GM10248 (cell line): ENCODE measurements at regions not wholly inside any gene's neighbourhood (a gene's known extent, or its start where the extent isn't known, plus 50 kb on each side); places are given as distances from the start of the nearest gene placed in this dataset.

Experiments used
- CTCF ChIA-PET: fragments of 300-600 bp; sonication (Branson Sonifier 250); formaldehyde crosslinking; extraction: SDS; loops from one replicate; lab custom pipeline; 2021; ENCODE audit warnings: antibody characterized with exemption; lab: Yijun Ruan, JAX
- POLR2A ChIA-PET: fragments of 350-650 bp; sonication (Branson Sonifier 250); formaldehyde crosslinking; extraction: SDS; loops from one replicate; lab custom pipeline; 2020; ENCODE audit warnings: antibody characterized with exemption; lab: Yijun Ruan, JAX
- DNase-seq: peaks from one replicate; pipeline ENCODE4 v3.0.0; 2012; ENCODE audit errors: extremely low spot score
- CTCF ChIP-seq: IDR thresholded peaks from 2 replicates; pipeline ENCODE4 v1.5.1; 2012; ENCODE audit warnings: mild to moderate bottlenecking, low read depth; ENCODE audit errors: extremely low read depth, missing control alignments, control extremely low read depth

- ChIA-PET CTCF (no interaction called here), POLR2A (no interaction called here)
- DNase-seq: no peak
- no peak for TF ChIP-seq CTCF
These were observed 370.1 kb upstream of the ONECUT1 start for GRCh38 chr15:53160092-53160704.

- no peak for DNase-seq
- TF ChIP-seq CTCF: no peak
- ChIA-PET CTCF (no interaction called here), POLR2A (no interaction called here)
These were observed 369.3 kb upstream of the ONECUT1 start for GRCh38 chr15:53159458-53159857.

- no peak for DNase-seq
- no peak for TF ChIP-seq CTCF
- ChIA-PET CTCF (no interaction called here), POLR2A (no interaction called here)
These were observed 368.9 kb upstream of the ONECUT1 start for GRCh38 chr15:53158995-53159394.

- CTCF ChIA-PET: interaction anchor here (1.2 to 1.6 kb wide), 4 partner anchors 10 to 20 kb away, joined by 3 to 6 read pairs (median 4); no protein-coding TSS in a partner anchor
- no peak for TF ChIP-seq CTCF
- POLR2A ChIA-PET: no interaction called here
- DNase-seq: no peak
These were observed 343.2 kb upstream of the ONECUT1 start for GRCh38 chr15:53133255-53133850.

GRCh38 chr15:53130943-53131342, 340.8 kb upstream of the ONECUT1 start:
- no peak for TF ChIP-seq CTCF
- CTCF ChIA-PET: no interaction called here

GRCh38 chr15:53129121-53129904, 339.2 kb upstream of the ONECUT1 start:
- TF ChIP-seq CTCF: no peak
- CTCF ChIA-PET: no interaction called here
- no peak for DNase-seq
- POLR2A ChIA-PET: no interaction called here

More at GRCh38 chr15:53130943-53131342, 340.8 kb upstream of the ONECUT1 start:
- no peak for DNase-seq
- POLR2A ChIA-PET: no interaction called here
